HCT116 (cell line): ENCODE measurements at regions not wholly inside any gene's neighbourhood (a gene's known extent, or its start where the extent isn't known, plus 50 kb on each side); places are given as distances from the start of the nearest gene placed in this dataset.

Experiments
- ATAC-seq: fragments of 200-7000 bp; cut with Tn5 transposase; 2 replicates; pipeline ENCODE4 v1.9.1; 2020; ENCODE audit warnings: mild to moderate bottlenecking, moderate library complexity
- BruUV-seq: library from RNA; stranded (reverse); fragments of 400-500 nt; replicated peaks from 2 replicates; lab custom pipeline; 2021; lab: Mats Ljungman, UMichigan
- CTCF ChIA-PET: fragments of 300-600 bp; sonication (Branson Sonifier 250); formaldehyde crosslinking; loops from one replicate; lab custom pipeline; 2021; ENCODE audit warnings: antibody characterized with exemption; lab: Charles Lee
- POLR2A ChIA-PET: fragments of 300-600, 350-600 bp; sonication (Branson Sonifier 250); formaldehyde crosslinking; loops from one replicate; lab custom pipeline; 2021; ENCODE audit warnings: antibody characterized with exemption; lab: Charles Lee
- RAD21 ChIA-PET, 2 experiments: fragments of 300-600 bp; sonication (Branson Sonifier 250); formaldehyde crosslinking; loops; one replicate each; lab custom pipeline; 2023; ENCODE audit warnings: low total read pairs in 2 of 2; ENCODE audit not compliant: uncharacterized antibody in 2 of 2, unreplicated experiment in 2 of 2, low non-redundant PET in 1 of 2; lab: Charles Lee
- DNase-seq: peaks from one replicate; pipeline ENCODE4 v3.0.0-alpha.2; 2010; ENCODE audit warnings: low read depth, low spot score
- H2AFZ ChIP-seq: fragments of 200-600 bp; shearing (Covaris generic), sonication (generic); 2 replicates; pipeline ENCODE4 v1.6.1; 2017; ENCODE audit warnings: low read depth, mixed run types, mixed read lengths, antibody characterized with exemption, low read length; ENCODE audit not compliant: poor library complexity, severe bottlenecking
- H3K27ac ChIP-seq: 2 replicates; pipeline ENCODE4 v1.5.1; 2012; ENCODE audit warnings: low read depth, low read length
- H3K27me3 ChIP-seq: fragments of 200-600 bp; sonication (generic); 2 replicates; pipeline ENCODE4 v1.6.1; 2016; ENCODE audit warnings: mixed run types, low read length, mixed read lengths; ENCODE audit not compliant: insufficient read depth
- H3K36me3 ChIP-seq, 2 experiments: fragments of 200-500 bp in 1 of 2; fragments of 200-600 bp in 1 of 2; sonication (Bioruptor generic) in 1 of 2; sonication (generic) in 1 of 2; 2 replicates each; pipeline versions ENCODE4 v1.5.1 to v1.6.1; 2014 to 2016; ENCODE audit warnings: low read length in 2 of 2, inconsistent platforms in 1 of 2, mixed read lengths in 1 of 2, mixed run types in 1 of 2; ENCODE audit not compliant: insufficient read depth in 2 of 2, control insufficient read depth in 1 of 2
- H3K4me1 ChIP-seq, 2 experiments: fragments of 200-600 bp in 1 of 2; sonication (generic) in 1 of 2; 2 replicates each; pipeline versions ENCODE4 v1.5.1 to v1.6.1; 2012 to 2017; ENCODE audit warnings: low read length in 2 of 2, inconsistent platforms in 1 of 2, mild to moderate bottlenecking in 1 of 2, mixed read lengths in 1 of 2, mixed run types in 1 of 2, moderate library complexity in 1 of 2; ENCODE audit not compliant: insufficient read depth in 2 of 2, control insufficient read depth in 1 of 2
- H3K4me2 ChIP-seq: fragments of 200-600 bp; sonication (generic); 2 replicates; pipeline ENCODE4 v1.6.1; 2017; ENCODE audit warnings: mixed run types, low read length, mixed read lengths
- H3K4me3 ChIP-seq, 2 experiments: fragments of 200-600 bp in 1 of 2; sonication (generic) in 1 of 2; replicated peaks in 1 of 2; 2 replicates each; pipeline ENCODE4 v1.5.1; 2011 to 2016; ENCODE audit warnings: low read length in 2 of 2, control low read depth in 1 of 2, low read depth in 1 of 2, mild to moderate bottlenecking in 1 of 2, mixed read lengths in 1 of 2, mixed run types in 1 of 2
- H3K79me2 ChIP-seq: fragments of 200-600 bp; sonication (generic); 2 replicates; pipeline ENCODE4 v1.6.1; 2017; ENCODE audit warnings: mild to moderate bottlenecking, mixed run types, low read length, moderate library complexity, mixed read lengths; ENCODE audit not compliant: insufficient read depth
- H3K9ac ChIP-seq: fragments of 200-600 bp; sonication (generic); 2 replicates; pipeline ENCODE4 v1.6.1; 2016; ENCODE audit warnings: low read length, mixed read lengths
- H3K9me2 ChIP-seq: fragments of 200-600 bp; sonication (generic), shearing (Covaris generic); 2 replicates; pipeline ENCODE4 v1.6.1; 2017; ENCODE audit warnings: mixed run types, mild to moderate bottlenecking, moderate library complexity; ENCODE audit not compliant: insufficient read depth
- H3K9me3 ChIP-seq, 2 experiments: fragments of 200-500 bp in 1 of 2; fragments of 200-600 bp in 1 of 2; sonication (Bioruptor generic) in 1 of 2; sonication (generic) in 1 of 2; 2 replicates each; pipeline ENCODE4 v1.6.1; 2014 to 2017; ENCODE audit warnings: low read length in 2 of 2, mixed read lengths in 2 of 2, inconsistent platforms in 1 of 2, low read depth in 1 of 2, mild to moderate bottlenecking in 1 of 2, mixed run types in 1 of 2, moderate library complexity in 1 of 2; ENCODE audit not compliant: control insufficient read depth in 1 of 2, insufficient read depth in 1 of 2
- H4K20me1 ChIP-seq: fragments of 200-600 bp; sonication (generic), shearing (Covaris generic); 2 replicates; pipeline ENCODE4 v1.6.1; 2017; ENCODE audit warnings: mixed run types, mild to moderate bottlenecking, moderate library complexity; ENCODE audit not compliant: insufficient read depth
- CBX3 ChIP-seq: IDR thresholded peaks from 2 replicates; pipeline ENCODE4 v1.6.1; 2012; ENCODE audit warnings: low read depth
- CEBPB ChIP-seq: IDR thresholded peaks from 2 replicates; pipeline ENCODE4 v1.6.1; 2012; ENCODE audit warnings: low read depth
- EZH2 ChIP-seq: fragments of 200-600 bp; sonication (generic); IDR thresholded peaks from 2 replicates; pipeline ENCODE4 v1.6.1; 2017; ENCODE audit warnings: antibody characterized with exemption, mixed run types
- FOSL1 ChIP-seq: IDR thresholded peaks from 2 replicates; pipeline ENCODE4 v1.6.1; 2012; ENCODE audit warnings: low read depth
- POLR2A ChIP-seq: IDR thresholded peaks from 2 replicates; pipeline ENCODE4 v1.7.0; 2011; ENCODE audit warnings: borderline replicate concordance; ENCODE audit not compliant: insufficient read depth, insufficient read length; ENCODE audit errors: extremely low read depth
- RAD21 ChIP-seq: IDR thresholded peaks from 2 replicates; pipeline ENCODE4 v1.6.1; 2012; ENCODE audit warnings: low read depth, mild to moderate bottlenecking
- SRF ChIP-seq: IDR thresholded peaks from 2 replicates; pipeline ENCODE4 v1.6.1; 2012; ENCODE audit warnings: low read depth
- TCF7L2 ChIP-seq: IDR thresholded peaks from 2 replicates; pipeline ENCODE4 v1.7.0; 2011; ENCODE audit warnings: borderline replicate concordance, inconsistent platforms; ENCODE audit not compliant: insufficient read depth, insufficient read length; ENCODE audit errors: extremely low read depth
- YY1 ChIP-seq: IDR thresholded peaks from 2 replicates; pipeline ENCODE4 v1.6.1; 2011; ENCODE audit warnings: low read length, low read depth, moderate library complexity, mild to moderate bottlenecking; ENCODE audit not compliant: insufficient replicate concordance; ENCODE audit errors: extremely low read depth
- ZBTB33 ChIP-seq: IDR thresholded peaks from 2 replicates; pipeline ENCODE4 v1.6.1; 2011; ENCODE audit warnings: mild to moderate bottlenecking, low read length, moderate library complexity; ENCODE audit not compliant: insufficient replicate concordance; ENCODE audit errors: extremely low read depth
- intact Hi-C: fragments of 100-400 bp; cut with micrococcal nuclease; formaldehyde crosslinking; loops from 2 replicates; pipeline ENCODE4 v1.10.0; 2022

DNA sequence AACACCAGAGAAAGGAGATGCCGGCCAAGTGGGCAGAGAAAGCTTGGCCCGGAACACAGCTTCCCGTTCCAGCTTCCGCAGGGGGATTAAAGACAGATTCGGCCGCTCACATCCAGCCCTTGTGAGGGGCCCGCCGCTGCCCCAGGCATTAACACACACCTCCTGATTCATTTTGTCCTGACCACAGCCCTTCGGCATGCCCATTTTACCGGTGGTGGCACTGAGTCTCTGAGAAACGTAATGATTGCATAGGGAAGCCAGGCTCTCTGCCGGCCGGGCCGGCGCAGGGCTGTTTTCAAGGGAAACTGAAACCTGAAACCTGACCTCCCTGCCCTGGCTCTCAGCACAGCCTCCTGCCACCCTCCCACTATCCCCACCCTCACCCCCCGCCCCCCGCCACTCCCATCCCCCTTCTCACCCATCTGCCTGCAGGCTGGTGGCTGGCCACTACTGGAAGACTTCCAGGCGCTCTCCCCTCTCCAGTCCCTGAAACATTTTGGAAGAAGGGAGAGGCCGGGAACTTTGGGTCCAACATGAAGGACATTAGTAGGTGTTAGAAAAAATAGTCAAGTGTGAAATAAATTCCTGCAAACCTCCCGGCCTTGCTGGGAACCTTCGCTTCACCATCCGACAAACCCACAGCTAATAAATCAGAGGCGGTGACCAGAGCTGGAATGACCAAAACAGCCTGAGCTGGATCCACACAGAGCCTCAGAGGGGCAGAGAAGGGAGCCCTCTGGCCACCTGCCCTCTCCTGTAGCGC, 83.5 kb upstream of the CUX1 start:
- no peak for TF ChIP-seq CEBPB
- TF ChIP-seq RAD21: no peak
- TF ChIP-seq TCF7L2: no peak
- no peak for TF ChIP-seq ZBTB33
- no peak for TF ChIP-seq EZH2
- no peak for TF ChIP-seq YY1
- TF ChIP-seq FOSL1: no peak
- TF ChIP-seq SRF: no peak
- no peak for TF ChIP-seq POLR2A
- TF ChIP-seq CBX3: no peak
- Histone ChIP-seq H3K9me2 (no peaks in the 10 kb centered on the region), H3K79me2 (no peaks in the 10 kb centered on the region), H4K20me1 (no peaks in the 10 kb centered on the region), H3K27ac (no peak overlapping the region), H3K36me3 (no peaks in the 10 kb centered on the region), H3K4me2 (peak overlapping the region; percentile 54), H2AFZ (peak overlapping the region; percentile 35), H3K9me3 (no peaks in the 10 kb centered on the region), H3K4me3 (no peak overlapping the region), H3K27me3 (no peaks in the 10 kb centered on the region), H3K4me1 (peaks cover 22 to 28% of the 10 kb centered on the region in 2 experiments), H3K9ac (no peak overlapping the region)
- ChIA-PET POLR2A (interaction anchor here (2.1 kb wide), 1 partner anchor 11 kb away, joined by 5 read pairs; no protein-coding TSS in a partner anchor), RAD21 (no interaction called here), CTCF (interaction anchor here (1.4 kb wide), 1 partner anchor 9 kb away, joined by 3 read pairs; no protein-coding TSS in a partner anchor)
- no TSS peak for BruUV-seq
- ATAC-seq (no peak), DNase-seq (no peak)
- intact Hi-C loops: no loop called here
